GM12875 (cell line): ENCODE measurements at regions not wholly inside any gene's neighbourhood (a gene's known extent, or its start where the extent isn't known, plus 50 kb on each side); places are given as distances from the start of the nearest gene placed in this dataset.

Experiments
- H3K4me3 ChIP-seq: one replicate; pipeline ENCODE4 v1.5.1; 2011; ENCODE audit warnings: low read depth, low read length, control low read depth
- TF ChIP-seq, protein P1 (sequence below): IDR thresholded peaks from 2 replicates; pipeline ENCODE4 v1.5.1; 2011; ENCODE audit warnings: low read depth, mild to moderate bottlenecking, control low read depth, inconsistent platforms, low read length, moderate library complexity, borderline replicate concordance; ENCODE audit not compliant: insufficient read depth

DNA sequence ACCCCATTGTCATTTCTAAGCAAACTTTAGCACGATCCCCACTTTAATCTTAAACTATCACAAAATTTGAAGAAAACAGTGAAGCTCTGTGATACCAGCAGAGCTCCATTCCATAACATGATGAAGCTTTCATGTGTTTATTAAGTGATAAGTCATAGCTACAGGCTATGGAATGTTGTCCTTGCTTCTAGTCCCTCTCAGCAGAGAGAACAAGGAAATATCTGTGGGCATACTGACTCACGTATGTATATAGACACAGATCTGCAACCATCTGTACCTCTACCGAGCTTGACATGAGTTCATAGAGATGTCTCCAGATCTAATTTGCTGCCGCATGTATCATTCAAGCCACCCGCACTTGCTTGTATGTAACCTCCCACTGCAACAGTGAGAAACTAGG lies 588.9 kb downstream of the ETS1 start:
- no peak overlapping the region for H3K4me3 ChIP-seq
- TF ChIP-seq, protein P1, sequence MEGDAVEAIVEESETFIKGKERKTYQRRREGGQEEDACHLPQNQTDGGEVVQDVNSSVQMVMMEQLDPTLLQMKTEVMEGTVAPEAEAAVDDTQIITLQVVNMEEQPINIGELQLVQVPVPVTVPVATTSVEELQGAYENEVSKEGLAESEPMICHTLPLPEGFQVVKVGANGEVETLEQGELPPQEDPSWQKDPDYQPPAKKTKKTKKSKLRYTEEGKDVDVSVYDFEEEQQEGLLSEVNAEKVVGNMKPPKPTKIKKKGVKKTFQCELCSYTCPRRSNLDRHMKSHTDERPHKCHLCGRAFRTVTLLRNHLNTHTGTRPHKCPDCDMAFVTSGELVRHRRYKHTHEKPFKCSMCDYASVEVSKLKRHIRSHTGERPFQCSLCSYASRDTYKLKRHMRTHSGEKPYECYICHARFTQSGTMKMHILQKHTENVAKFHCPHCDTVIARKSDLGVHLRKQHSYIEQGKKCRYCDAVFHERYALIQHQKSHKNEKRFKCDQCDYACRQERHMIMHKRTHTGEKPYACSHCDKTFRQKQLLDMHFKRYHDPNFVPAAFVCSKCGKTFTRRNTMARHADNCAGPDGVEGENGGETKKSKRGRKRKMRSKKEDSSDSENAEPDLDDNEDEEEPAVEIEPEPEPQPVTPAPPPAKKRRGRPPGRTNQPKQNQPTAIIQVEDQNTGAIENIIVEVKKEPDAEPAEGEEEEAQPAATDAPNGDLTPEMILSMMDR = no peak

DNA sequence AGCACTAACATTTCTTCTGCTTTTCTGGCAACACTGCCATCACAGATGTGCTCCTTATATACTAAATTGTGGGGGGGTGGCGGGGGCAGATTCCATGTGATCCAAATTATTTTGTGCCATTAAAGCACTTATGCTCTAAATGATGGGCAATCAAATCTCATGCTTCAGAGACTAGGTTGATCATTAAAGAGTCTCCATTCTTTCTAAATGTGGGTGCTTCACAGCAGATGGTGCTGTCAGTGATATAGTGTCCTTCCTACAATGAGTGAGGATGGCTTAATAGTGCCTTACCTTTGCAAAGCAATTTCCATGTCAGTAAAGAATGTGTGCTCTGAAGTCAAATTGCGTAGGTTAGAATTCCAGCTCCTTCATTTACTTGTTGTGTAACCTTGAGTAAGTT lies 589.8 kb downstream of the ETS1 start:
- TF ChIP-seq, protein P1 = no peak
- no peak overlapping the region for H3K4me3 ChIP-seq

DNA sequence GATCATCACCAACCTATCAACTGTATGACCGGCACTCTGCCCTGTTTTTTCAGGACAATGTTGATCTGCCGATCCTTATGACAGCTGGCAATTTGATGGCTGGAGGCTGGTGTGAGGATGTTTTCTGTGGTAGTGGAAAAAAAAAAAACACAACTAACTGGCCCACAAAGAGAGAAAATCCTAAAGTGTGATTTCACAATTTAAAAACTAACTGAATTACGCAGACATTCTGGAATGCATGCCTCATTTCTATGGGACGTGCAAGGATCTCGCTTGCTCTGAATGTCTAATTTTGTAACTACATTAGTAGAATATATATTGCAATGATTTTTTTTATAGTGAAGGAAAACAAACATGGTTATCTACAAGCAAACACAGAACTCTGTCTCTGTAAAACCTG lies 590.5 kb downstream of the ETS1 start:
- H3K4me3 ChIP-seq = no peak overlapping the region
- TF ChIP-seq, protein P1 = no peak

DNA sequence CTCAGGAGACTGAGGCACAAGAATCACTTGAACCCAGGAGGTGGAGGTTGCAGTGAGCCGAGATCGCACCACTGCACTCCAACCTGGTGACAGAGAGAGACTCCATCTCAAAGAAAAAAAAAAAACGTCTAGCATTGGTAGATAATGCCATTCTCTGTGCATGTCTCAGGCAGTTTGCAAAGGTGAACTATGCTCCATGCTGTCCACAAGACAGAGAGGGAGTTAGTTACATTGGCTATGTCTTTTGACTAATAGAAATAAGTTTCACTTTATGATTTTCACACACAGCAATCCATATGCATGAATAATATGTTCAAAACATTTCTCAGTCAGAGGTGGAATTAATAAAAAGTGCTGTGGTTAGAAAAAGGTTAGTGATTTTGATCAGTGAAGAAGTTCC lies 591.4 kb downstream of the ETS1 start:
- TF ChIP-seq, protein P1 = no peak
- no peak overlapping the region for H3K4me3 ChIP-seq

DNA sequence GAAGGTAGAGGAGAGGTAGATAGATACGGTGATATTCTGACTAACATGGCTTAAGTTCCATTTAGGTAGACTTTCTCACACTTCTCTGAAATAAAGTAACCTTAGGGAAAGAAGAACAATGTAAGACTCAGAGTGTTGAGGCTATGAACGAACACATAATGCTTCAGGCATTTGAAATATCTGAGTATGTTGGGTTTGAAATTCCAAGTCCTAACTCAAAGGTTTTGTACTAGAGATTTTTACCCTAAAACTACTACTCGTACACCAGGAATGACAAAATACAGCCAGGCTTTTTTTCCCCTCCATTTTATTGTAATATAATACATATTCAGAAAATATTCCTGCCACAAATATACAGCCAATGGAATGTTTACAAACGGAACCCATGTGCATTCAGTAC lies 592.6 kb downstream of the ETS1 start:
- TF ChIP-seq, protein P1 = no peak

DNA sequence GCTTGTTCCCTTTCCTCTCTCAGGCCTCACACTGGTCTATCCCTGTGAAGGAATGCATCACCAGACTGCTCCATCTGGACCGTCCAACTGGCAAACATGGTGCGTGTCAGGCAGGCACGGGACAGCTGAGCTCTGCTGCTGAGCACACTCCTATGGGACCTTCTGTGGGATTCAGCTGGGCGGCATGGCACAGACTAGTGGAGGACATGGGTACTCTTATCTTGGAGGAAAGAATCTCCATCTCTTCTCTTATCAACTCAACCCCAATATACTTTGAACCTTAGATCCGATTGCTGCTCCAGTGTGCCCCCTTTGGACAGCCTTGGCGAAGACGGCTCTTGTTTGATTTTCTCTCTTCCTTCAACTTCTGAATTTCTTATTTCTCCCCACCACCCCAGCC lies 593.6 kb downstream of the ETS1 start:
- no peak overlapping the region for H3K4me3 ChIP-seq
- TF ChIP-seq, protein P1 = 0 out of 2 replicates have a peak, but pooled peaks have one; percentile 11

More for the DNA sequence above, 592.6 kb downstream of the ETS1 start:
- no peak overlapping the region for H3K4me3 ChIP-seq

DNA sequence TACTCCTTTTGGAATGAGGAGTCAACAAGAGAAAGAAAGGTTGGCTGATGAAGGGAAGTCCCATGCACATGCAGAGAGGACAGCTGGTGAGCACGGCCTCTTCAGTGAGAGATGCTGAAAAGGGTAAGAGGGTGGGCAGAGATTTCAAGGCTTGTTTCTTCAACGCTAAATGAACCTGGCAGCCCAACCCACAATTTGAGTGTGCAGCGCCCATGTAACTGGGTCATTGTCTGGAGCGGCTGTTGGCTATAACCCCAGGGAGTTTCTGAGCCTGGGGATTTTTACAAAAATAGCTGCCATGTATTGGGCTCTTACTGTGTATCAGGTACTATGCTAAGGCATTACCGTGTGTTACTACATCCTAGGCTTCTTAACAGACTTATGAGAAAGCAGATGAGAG lies 594.1 kb downstream of the ETS1 start:
- TF ChIP-seq, protein P1 = no peak
- no peak overlapping the region for H3K4me3 ChIP-seq
